ENCODE measurements at regions not wholly inside any gene's neighbourhood (a gene's known extent, or its start where the extent isn't known, plus 50 kb on each side); places are given as distances from the start of the nearest gene placed in this dataset.

DNA sequence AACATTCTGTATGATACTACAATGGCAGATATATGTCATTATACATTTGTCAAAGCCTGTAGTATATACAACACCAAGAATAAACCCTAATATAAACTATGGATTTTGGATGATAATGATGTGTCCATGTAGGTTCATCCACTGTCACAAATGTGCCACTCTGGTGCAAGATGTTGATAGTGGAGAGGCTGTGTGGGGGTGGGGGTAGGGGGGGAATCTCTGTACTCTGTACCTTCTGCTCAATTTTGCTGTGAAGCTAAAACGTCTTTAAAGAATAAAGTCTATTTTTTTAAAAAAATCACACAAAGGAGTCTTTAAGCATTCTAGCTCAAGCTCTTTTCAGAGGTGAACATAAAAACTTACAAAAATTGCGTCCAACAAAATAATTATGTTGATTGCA lies 88.2 kb upstream of the ABI3BP start:
- no peak for DNase-seq

- DNase-seq = no peak
Observed at GRCh38 chr3:101077361-101078011, 84.3 kb upstream of the ABI3BP start.

DNA sequence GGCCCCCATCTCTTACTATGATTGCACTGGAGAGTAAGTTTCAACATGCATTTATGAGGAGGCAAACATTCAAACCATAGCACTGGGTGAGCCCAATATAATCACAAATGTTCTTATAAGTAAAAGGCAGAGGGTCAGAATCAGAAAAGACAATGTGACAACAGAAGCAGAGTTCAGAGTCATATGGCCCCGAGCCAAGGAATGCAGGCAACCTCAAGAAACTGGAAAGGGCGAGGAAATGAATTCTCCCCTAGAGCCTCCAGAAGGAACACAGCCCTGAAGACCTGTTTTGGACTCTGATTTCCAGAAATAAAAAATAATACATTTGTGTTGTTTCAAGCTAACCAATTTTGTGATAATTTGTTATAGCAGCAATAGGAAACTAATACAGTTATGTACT lies 81.3 kb upstream of the ABI3BP start:
- DNase-seq = no peak

GRCh38 chr3:101072300-101072699 lies 79.1 kb upstream of the ABI3BP start:
- no peak for DNase-seq

- no peak for DNase-seq
Observed at GRCh38 chr3:101070799-101071121, 77.5 kb upstream of the ABI3BP start.

DNA sequence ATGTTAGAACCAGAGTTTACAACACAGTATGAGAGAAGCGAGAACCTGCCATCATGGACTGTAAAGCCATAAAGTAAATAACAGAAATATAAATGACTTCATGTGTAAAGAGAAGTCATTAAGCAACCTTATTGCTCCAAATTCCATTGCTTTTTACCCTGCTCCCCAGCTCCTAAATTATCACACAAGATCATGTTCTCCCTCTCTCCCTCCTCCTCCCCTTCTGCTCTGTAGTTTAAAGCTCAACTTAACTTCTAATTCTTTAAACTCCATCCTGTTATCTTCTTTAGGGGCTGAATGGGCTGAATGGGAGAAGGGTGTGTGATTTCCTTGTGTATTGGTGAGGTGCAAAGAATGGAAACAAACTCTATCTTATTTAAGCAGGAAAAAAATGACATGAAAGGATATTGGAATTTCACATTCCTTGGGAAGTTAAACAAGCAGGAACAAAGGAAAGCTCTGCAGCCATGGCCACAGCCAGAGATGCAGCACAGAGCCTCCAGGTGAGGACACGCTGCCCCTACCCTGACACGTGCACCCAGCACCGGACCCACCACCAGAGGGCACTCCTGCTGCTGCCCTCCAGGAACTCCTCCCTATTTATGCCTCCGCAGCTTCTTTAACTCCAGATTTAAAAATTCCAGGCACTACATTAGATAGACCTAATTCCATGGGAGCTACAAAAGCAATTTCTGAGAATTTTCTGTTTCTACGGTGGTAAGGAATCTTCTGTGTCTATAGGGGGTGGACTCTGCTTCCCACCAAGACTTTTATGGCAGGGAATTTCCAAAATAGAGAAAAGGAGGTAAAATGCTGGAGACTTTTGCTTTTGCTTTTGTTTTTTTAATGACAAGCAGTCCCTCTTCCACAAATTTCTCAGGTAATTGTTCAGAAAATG lies 76.9 kb upstream of the ABI3BP start:
- peak; percentile 26 to 27 for DNase-seq

DNA sequence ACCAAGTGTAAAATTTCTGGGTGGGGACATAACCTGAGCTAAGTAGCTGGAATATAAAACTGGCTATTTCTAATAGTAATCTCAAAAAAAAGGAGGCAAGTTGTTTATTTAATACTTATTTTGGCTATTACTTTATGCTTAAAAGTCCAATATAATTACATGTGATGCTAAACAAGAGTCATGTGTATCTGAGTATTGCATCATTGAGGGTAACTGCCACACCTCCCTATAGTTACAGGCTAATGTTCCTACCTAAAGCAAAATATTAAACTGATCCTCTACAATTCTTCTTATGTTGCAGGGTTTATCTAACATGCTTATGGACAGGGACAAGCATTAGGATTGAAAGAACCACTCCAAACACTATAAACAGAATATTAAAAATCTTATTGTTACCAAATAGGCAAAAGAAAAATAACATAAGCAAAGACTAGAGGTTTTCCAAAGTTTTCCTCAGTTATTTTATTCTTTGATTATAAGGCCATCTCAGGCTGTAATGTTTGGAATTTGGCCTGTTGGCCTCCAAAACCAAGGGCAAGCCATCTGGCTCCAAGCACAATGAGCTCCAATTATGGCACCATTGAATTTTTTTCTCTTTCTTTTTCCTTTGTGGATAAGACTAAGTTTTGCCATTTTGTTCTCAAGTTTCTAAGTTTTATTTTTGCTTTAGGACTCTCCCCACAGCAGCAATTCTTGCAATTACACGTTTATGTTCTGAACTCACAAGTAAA lies 75.8 kb upstream of the ABI3BP start:
- no peak for DNase-seq

- no peak for DNase-seq
Observed at GRCh38 chr3:101066711-101067129, 73.5 kb upstream of the ABI3BP start.

GRCh38 chr3:101065962-101066361 lies 72.7 kb upstream of the ABI3BP start:
- DNase-seq = no peak

GRCh38 chr3:101063401-101063800 lies 70.2 kb upstream of the ABI3BP start:
- DNase-seq = no peak

GRCh38 chr3:101061312-101061711 lies 68.1 kb upstream of the ABI3BP start:
- DNase-seq = no peak

DNA sequence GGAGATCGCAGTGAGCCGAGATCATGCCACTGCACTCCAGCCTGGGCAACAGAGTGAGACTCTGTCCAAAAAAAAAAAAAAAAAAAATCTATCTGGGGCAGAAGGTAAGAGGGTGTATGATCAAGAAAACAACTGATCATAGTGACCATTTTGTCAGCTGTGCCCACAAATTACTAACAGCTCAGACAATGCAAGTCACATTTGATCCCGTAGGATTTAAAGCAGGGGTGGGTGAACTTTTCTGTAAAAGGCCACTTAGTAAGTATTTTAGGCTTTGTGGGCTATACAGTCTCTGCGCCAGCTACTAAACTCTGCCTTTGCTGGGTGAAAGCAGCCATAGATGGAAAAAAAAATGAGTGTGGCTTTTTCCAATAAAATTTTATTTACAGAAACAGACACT lies 57.6 kb upstream of the ABI3BP start:
- DNase-seq = no peak

DNA sequence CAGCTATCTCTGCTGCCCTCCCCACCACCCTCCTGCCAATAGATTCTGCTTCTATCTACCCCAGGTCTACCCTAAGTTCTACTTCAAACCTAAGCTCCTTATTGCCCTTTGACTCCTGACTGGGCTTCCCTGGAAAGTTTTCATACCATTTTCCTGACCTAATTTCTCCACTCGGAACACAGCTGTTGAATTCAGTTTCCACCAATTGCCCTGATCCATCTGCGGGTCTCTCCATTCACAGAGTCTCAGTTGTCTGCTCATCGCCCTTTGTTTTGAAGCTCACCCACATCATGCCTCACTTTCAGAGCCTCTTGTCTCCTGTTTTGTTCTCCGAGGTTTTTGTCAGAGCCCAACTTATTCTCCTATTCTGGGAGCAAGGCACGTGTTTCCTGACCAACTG lies 56.8 kb upstream of the ABI3BP start:
- no peak for DNase-seq

GRCh38 chr3:101049532-101049931 lies 56.3 kb upstream of the ABI3BP start:
- no peak for DNase-seq

DNA sequence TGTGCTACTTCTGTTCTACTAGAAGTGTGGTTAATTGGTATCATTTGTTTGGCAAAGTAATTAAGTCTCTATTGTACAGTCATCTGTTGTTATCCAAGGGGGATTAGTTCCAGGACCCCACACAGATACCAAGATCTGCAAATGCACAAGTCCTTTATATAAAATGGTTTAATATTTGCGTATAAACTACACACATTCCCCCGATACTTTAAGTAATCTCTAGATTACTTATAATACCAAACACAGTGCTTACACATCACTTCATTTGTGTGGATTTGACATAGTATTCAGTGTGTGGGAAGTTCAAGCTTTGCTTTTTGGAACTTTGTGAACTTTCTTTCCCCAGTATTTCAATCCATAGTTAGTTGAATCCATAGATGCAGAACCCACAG lies 50.5 kb upstream of the ABI3BP start:
- no peak for DNase-seq

- no peak for DNase-seq
Observed at GRCh38 chr3:101042996-101043686, 49.9 kb upstream of the ABI3BP start.
